Progenitor cell of endocrine pancreas (in vitro differentiated cells): ENCODE measurements at regions not wholly inside any gene's neighbourhood (a gene's known extent, or its start where the extent isn't known, plus 50 kb on each side); places are given as distances from the start of the nearest gene placed in this dataset.

Experiments
- DNase-seq: peaks from one replicate; pipeline ENCODE4 v3.0.0; 2021; ENCODE audit warnings: low spot score; ENCODE audit not compliant: unreplicated experiment
- H3K27ac Mint-ChIP-seq: 2 replicates; pipeline ENCODE4 v1.8.0; 2021; ENCODE audit warnings: mild to moderate bottlenecking, moderate library complexity, mixed read lengths
- H3K27me3 Mint-ChIP-seq: 2 replicates; pipeline ENCODE4 v1.8.0; 2021; ENCODE audit warnings: mixed read lengths
- H3K36me3 Mint-ChIP-seq: 2 replicates; pipeline ENCODE4 v1.8.0; 2022; ENCODE audit warnings: mixed read lengths; ENCODE audit not compliant: insufficient read depth
- H3K4me1 Mint-ChIP-seq: 2 replicates; pipeline ENCODE4 v1.8.0; 2021; ENCODE audit warnings: low read depth, mixed read lengths
- H3K4me3 Mint-ChIP-seq: 2 replicates; pipeline ENCODE4 v1.8.0; 2021; ENCODE audit warnings: low read depth, mild to moderate bottlenecking, moderate library complexity, mixed read lengths
- H3K9me3 Mint-ChIP-seq: 2 replicates; pipeline ENCODE4 v1.8.0; 2021; ENCODE audit warnings: low read depth, mixed read lengths
- TF ChIP-seq, protein P1 (sequence below): fragments of 200-600 bp; sonication (generic); IDR thresholded peaks from one replicate; pipeline ENCODE4 v1.5.0; 2021; ENCODE audit warnings: antibody characterized with exemption, mild to moderate bottlenecking; ENCODE audit not compliant: unreplicated experiment

DNA sequence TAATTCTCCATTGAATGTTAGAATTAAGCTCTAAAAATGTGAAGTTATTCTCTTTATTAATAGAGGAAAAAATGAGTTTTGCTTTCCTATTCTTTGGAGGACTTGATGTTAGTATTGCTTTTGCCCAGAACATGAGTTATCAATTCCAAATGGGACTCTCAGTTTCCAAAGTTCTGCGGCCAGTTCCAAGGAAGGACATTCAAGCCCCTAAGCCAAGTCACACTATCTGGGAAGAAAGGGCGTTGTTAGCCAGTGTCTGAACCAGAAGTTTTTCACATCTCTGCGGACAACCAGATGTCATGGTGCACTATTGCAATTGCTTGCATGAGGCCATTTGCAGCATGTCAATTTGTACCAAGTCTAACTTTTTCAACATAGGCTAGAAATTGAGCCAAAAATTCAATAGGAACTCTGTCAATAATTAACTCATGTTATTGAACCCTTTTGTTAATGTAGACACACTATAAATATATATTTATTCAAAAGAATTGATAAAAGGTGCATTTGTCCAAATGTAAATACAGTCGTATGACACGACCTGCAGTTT, 183.3 kb upstream of the PIK3R1 start:
- H3K4me1 Mint-ChIP-seq = peaks cover 34% of the 10 kb centered on the region
- TF ChIP-seq, protein P1, sequence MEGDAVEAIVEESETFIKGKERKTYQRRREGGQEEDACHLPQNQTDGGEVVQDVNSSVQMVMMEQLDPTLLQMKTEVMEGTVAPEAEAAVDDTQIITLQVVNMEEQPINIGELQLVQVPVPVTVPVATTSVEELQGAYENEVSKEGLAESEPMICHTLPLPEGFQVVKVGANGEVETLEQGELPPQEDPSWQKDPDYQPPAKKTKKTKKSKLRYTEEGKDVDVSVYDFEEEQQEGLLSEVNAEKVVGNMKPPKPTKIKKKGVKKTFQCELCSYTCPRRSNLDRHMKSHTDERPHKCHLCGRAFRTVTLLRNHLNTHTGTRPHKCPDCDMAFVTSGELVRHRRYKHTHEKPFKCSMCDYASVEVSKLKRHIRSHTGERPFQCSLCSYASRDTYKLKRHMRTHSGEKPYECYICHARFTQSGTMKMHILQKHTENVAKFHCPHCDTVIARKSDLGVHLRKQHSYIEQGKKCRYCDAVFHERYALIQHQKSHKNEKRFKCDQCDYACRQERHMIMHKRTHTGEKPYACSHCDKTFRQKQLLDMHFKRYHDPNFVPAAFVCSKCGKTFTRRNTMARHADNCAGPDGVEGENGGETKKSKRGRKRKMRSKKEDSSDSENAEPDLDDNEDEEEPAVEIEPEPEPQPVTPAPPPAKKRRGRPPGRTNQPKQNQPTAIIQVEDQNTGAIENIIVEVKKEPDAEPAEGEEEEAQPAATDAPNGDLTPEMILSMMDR = no peak
- no peak overlapping the region for H3K4me3 Mint-ChIP-seq
- no peak overlapping the region for H3K27ac Mint-ChIP-seq
- peaks cover 5% of the 10 kb centered on the region for H3K9me3 Mint-ChIP-seq
- no peak for DNase-seq
- no peaks in the 10 kb centered on the region for H3K36me3 Mint-ChIP-seq
- H3K27me3 Mint-ChIP-seq = no peaks in the 10 kb centered on the region

DNA sequence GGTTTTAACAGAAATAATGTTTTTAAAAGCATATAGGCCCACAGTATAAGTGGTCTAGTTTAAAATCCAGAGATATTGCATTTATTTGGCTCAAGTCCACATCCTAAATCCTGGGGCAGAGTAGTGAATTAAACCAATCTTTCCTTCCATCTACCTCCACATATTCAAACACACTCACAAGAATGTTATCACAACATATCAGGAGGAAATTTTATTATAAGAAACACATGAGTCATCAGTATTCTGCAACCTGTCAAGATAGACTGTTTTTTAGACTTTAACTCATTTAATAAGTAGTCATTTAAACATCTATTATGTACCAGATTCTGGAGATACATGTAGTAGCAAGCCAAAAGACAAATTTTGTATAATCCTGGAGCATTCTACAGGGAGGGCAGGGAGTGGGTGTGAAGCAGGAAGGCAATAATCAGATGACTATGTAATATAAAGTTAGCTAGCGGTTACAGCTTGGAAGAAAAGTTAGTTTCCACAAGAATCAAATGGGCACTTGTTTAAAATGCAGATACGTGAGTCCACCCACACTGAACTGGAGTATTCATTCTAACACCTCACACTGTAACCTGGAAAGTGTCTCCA, 187.3 kb upstream of the PIK3R1 start:
- no peak overlapping the region for H3K4me3 Mint-ChIP-seq
- peaks cover 17% of the 10 kb centered on the region for H3K4me1 Mint-ChIP-seq
- no peaks in the 10 kb centered on the region for H3K27me3 Mint-ChIP-seq
- H3K36me3 Mint-ChIP-seq = no peaks in the 10 kb centered on the region
- H3K9me3 Mint-ChIP-seq = no peaks in the 10 kb centered on the region
- DNase-seq = no peak
- no peak overlapping the region for H3K27ac Mint-ChIP-seq
- TF ChIP-seq, protein P1 = no peak

DNA sequence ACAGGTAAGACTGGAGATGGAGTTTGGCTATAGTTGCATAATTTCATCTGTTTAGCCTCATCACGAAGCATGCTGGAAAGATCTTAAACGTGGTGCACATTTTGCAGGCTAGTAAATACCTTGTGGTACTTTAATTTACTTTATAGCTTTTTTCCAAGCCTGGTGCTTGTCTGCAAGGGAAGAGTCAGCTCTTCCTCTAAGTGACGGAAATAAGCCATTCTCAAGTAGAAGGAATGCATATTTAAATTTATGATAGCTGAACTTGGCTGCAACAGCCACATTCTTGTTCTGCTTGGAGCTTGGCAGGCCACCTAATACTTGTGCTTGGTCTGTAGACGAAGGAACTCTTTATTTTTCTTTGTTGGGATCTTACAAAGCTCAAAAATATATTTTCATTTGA, 188.0 kb upstream of the PIK3R1 start:
- Mint-ChIP-seq H3K27ac (no peak overlapping the region), H3K4me1 (peaks cover 11% of the 10 kb centered on the region), H3K36me3 (no peaks in the 10 kb centered on the region), H3K9me3 (no peaks in the 10 kb centered on the region), H3K27me3 (no peaks in the 10 kb centered on the region), H3K4me3 (no peak overlapping the region)
- DNase-seq = no peak
- TF ChIP-seq, protein P1 = no peak

DNA sequence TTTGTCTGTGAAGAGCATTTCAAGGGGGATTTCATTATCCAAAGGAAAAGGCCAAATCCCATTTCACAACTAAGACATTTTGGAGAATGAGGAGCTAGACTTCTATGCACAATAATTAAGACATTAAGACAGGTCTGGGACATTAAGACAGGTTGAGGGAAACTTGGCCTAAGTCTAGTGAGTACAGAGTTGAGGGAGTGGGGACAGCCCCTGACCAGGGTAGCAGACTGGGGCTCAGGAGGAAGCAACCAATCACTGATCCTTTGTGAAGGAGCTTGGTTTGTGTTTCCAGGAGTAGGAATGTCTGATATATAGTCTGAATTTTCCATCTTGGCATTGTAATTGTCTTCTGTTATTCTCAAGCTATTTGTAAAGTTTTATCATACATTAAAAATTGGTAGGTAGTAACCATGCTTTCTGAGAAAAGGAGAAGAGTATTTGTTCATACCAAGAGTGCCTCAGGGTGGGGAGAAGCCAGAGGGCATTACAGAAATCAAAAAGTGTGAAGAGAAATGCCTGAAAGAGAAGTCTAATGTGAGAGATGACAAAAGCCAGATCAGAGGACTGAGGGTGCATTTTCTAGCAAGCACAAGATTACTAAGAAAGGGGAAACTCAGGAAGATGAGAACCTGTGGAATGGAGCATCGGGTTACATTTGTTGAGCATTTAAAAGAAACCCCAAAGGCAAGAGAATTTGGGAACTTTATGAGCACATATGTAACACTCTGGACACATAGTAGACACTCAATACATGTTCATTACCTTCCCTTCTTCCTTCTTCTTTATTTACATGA, 189.3 kb upstream of the PIK3R1 start:
- no peaks in the 10 kb centered on the region for H3K27me3 Mint-ChIP-seq
- H3K36me3 Mint-ChIP-seq = no peaks in the 10 kb centered on the region
- TF ChIP-seq, protein P1 = no peak
- no peak overlapping the region for H3K27ac Mint-ChIP-seq
- H3K9me3 Mint-ChIP-seq = no peaks in the 10 kb centered on the region
- H3K4me3 Mint-ChIP-seq = no peak overlapping the region
- DNase-seq = no peak
- H3K4me1 Mint-ChIP-seq = peaks cover 4% of the 10 kb centered on the region

DNA sequence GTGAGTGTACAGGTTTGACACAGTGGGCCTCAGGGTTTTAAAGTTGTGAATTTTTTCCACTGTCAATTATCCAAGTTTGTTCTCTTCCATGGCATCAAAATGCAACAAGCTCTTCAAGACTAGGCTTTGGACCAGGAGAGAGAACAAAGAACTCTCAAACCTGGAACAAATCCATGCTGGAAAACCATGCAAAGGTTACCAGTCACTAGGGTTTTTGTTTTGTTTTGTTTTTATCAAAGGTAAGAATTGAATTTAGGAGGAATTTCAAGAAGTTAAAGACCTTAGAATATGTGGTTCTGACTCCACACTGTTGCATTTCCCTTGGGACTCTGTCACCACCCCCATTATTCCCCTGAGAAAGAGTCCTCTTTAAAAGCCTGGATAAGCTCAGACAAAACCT, 191.1 kb upstream of the PIK3R1 start:
- peaks cover 1% of the 10 kb centered on the region for H3K36me3 Mint-ChIP-seq
- no peak overlapping the region for H3K27ac Mint-ChIP-seq
- H3K4me1 Mint-ChIP-seq = peaks cover 2% of the 10 kb centered on the region

More for the DNA sequence above, 191.1 kb upstream of the PIK3R1 start:
- peaks cover 4% of the 10 kb centered on the region for H3K9me3 Mint-ChIP-seq
- no peak for DNase-seq
- no peaks in the 10 kb centered on the region for H3K27me3 Mint-ChIP-seq
- TF ChIP-seq, protein P1 = no peak
- no peak overlapping the region for H3K4me3 Mint-ChIP-seq
